ENCODE measurements at regions not wholly inside any gene's neighbourhood (a gene's known extent, or its start where the extent isn't known, plus 50 kb on each side); places are given as distances from the start of the nearest gene placed in this dataset.

DNA sequence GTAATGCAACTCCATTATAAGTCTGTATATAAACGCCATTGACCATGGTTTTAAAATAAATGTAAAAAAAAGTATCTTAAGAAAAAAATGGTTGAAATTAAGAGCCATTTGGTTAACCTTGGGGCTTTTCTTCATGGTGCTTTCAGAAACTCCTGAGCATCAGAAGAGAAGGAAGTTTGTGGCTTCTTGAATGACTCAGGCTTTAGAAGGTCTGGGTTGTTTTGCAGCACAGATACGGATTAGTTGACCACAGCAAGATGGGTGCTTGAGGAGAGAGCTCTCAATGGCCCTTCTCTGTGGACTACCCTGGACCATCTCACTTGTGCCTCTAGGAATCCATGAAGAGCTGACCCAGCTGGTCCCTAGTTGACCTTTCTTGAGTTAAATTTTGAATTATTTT lies 189.5 kb downstream of the TMEM38B start:
- Mint-ChIP-seq H3K27ac (ENCODE audit: unreplicated experiment) (no peak overlapping the region), H3K36me3 (ENCODE audit: low read depth, unreplicated experiment) (no peaks in the 10 kb centered on the region)
- TF ChIP-seq, protein P1, sequence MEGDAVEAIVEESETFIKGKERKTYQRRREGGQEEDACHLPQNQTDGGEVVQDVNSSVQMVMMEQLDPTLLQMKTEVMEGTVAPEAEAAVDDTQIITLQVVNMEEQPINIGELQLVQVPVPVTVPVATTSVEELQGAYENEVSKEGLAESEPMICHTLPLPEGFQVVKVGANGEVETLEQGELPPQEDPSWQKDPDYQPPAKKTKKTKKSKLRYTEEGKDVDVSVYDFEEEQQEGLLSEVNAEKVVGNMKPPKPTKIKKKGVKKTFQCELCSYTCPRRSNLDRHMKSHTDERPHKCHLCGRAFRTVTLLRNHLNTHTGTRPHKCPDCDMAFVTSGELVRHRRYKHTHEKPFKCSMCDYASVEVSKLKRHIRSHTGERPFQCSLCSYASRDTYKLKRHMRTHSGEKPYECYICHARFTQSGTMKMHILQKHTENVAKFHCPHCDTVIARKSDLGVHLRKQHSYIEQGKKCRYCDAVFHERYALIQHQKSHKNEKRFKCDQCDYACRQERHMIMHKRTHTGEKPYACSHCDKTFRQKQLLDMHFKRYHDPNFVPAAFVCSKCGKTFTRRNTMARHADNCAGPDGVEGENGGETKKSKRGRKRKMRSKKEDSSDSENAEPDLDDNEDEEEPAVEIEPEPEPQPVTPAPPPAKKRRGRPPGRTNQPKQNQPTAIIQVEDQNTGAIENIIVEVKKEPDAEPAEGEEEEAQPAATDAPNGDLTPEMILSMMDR (IDR thresholded peaks at IDR 0.05; ENCODE audit: unreplicated experiment), result no peak

DNA sequence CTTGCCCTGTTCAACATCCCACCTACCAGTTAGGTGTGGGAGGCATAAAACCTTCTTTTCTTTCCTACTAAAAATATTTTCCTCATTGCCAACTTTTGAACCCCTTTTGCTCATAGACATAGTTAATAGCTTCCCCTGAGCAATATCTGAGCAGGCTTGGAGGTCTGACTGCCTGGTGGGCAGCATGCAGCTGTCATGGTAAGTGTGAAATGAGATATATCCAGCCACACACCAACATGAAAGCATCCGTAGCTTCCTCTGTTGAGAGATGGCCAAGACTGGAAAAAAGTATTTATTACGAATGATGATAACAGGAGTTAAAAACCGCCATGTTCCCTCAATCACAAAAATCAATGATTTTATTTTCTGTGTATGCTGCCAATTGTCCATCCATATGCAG lies 190.1 kb downstream of the TMEM38B start:
- no peaks in the 10 kb centered on the region for H3K27me3 Mint-ChIP-seq (ENCODE audit: unreplicated experiment)
- no peak overlapping the region for H3K27ac Mint-ChIP-seq (ENCODE audit: unreplicated experiment)
- H3K4me3 Mint-ChIP-seq (ENCODE audit: unreplicated experiment), result no peak overlapping the region
- H3K4me1 Mint-ChIP-seq (ENCODE audit: unreplicated experiment), result peaks cover 24% of the 10 kb centered on the region
- DNase-seq (ENCODE audit: low spot score), result no peak
- TF ChIP-seq, protein P1 (IDR thresholded peaks at IDR 0.05; ENCODE audit: unreplicated experiment), result no peak
- H3K9me3 Mint-ChIP-seq (ENCODE audit: unreplicated experiment), result no peaks in the 10 kb centered on the region
- no peaks in the 10 kb centered on the region for H3K36me3 Mint-ChIP-seq (ENCODE audit: low read depth, unreplicated experiment)

More for the DNA sequence above, 189.5 kb downstream of the TMEM38B start:
- Mint-ChIP-seq H3K9me3 (ENCODE audit: unreplicated experiment) (no peaks in the 10 kb centered on the region), H3K27me3 (ENCODE audit: unreplicated experiment) (peaks cover 4% of the 10 kb centered on the region), H3K4me3 (ENCODE audit: unreplicated experiment) (no peak overlapping the region), H3K4me1 (ENCODE audit: unreplicated experiment) (peaks cover 29% of the 10 kb centered on the region)
- no peak for DNase-seq (ENCODE audit: low spot score)

DNA sequence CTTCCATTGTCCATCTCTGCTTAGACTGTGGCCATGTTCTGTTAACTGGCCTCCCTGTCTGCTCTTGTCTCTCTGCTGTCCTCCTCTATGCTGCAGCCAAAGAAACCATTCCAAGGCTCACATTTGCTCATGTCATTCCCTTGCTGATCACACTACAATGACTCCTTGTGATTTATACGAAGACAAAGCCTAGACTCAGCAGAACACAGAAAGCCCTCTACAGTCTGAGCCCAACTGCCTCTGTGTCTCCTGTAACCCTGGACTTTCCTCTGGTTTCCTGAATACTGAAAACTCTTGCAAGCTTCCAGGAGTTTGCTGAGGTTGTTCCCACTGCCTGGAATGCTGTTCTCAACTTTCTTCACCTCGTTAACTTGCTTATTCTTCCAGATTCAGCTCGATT lies 191.8 kb downstream of the TMEM38B start:
- H3K36me3 Mint-ChIP-seq (ENCODE audit: low read depth, unreplicated experiment), result no peaks in the 10 kb centered on the region
- H3K4me1 Mint-ChIP-seq (ENCODE audit: unreplicated experiment), result peaks cover 20% of the 10 kb centered on the region
- H3K4me3 Mint-ChIP-seq (ENCODE audit: unreplicated experiment), result no peak overlapping the region
- H3K27ac Mint-ChIP-seq (ENCODE audit: unreplicated experiment), result no peak overlapping the region
- H3K27me3 Mint-ChIP-seq (ENCODE audit: unreplicated experiment), result peaks cover 2% of the 10 kb centered on the region
- DNase-seq (ENCODE audit: low spot score), result no peak
- no peaks in the 10 kb centered on the region for H3K9me3 Mint-ChIP-seq (ENCODE audit: unreplicated experiment)
- TF ChIP-seq, protein P1 (IDR thresholded peaks at IDR 0.05; ENCODE audit: unreplicated experiment), result no peak

DNA sequence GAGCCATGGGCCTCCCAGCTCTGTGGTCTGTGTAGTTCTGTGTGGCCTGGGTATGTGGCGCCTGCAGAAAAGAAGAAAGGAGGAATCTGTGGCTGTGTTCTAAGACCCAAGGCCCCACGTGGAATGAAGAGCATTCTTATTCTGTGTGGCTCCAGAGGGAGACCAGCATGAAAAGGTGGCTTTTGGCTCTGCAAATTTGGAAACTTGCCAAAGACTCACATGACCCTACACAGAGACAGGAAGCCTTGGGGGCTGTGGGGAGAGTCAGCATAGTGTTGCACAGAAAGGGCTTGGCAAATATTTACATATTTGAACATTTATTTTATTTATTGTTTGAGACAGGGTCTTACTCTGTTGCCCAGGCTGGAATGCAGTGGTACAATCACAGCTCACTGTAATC lies 193.3 kb downstream of the TMEM38B start:
- TF ChIP-seq, protein P1 (IDR thresholded peaks at IDR 0.05; ENCODE audit: unreplicated experiment), result no peak
- Mint-ChIP-seq H3K4me3 (ENCODE audit: unreplicated experiment) (no peak overlapping the region), H3K36me3 (ENCODE audit: low read depth, unreplicated experiment) (no peaks in the 10 kb centered on the region), H3K27ac (ENCODE audit: unreplicated experiment) (no peak overlapping the region), H3K4me1 (ENCODE audit: unreplicated experiment) (peaks cover 20% of the 10 kb centered on the region), H3K27me3 (ENCODE audit: unreplicated experiment) (peaks cover 2% of the 10 kb centered on the region), H3K9me3 (ENCODE audit: unreplicated experiment) (no peaks in the 10 kb centered on the region)
- no peak for DNase-seq (ENCODE audit: low spot score)

DNA sequence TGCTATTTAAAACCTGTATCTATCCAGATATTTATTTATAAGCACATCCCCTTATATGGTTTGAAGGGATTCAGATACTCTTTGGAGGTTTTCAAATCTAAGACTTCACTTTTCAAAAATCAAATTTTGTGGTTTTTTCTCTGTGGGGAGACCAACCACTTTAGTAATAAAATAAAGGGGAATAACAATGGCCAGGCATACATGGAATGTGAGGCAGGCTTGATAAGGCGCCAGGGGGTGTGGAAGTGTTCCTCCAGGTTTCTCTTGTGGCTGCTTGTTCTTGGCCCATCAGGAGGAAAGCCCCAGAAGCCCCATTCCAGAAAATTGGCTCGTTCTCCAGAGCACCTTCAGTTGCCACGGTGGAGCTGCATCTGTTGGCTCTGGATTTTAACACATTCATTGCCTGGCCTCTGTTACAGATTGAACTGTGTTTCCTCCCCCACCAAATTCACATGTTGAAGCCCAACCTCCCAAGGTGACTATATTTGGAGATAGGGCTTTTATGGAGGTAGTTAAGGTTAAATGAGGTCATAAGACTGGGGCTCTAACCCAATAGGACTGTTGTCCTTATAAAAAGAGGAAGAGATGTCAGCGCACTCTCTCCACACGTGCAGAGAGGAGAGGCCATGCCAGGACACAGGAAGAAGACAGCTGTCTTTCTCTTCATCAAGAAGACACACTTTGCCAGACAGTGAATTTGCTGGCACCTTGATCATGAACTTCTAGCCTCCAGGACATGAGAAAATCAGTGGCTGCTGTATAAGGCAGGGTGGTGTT lies 195.9 kb downstream of the TMEM38B start:
- H3K27ac Mint-ChIP-seq (ENCODE audit: unreplicated experiment), result no peak overlapping the region
- no peak overlapping the region for H3K4me3 Mint-ChIP-seq (ENCODE audit: unreplicated experiment)
- no peaks in the 10 kb centered on the region for H3K9me3 Mint-ChIP-seq (ENCODE audit: unreplicated experiment)
- TF ChIP-seq, protein P1 (IDR thresholded peaks at IDR 0.05; ENCODE audit: unreplicated experiment), result no peak
- H3K4me1 Mint-ChIP-seq (ENCODE audit: unreplicated experiment), result peaks cover 15% of the 10 kb centered on the region
- no peaks in the 10 kb centered on the region for H3K36me3 Mint-ChIP-seq (ENCODE audit: low read depth, unreplicated experiment)
- DNase-seq (ENCODE audit: low spot score), result no peak
- peaks cover 2% of the 10 kb centered on the region for H3K27me3 Mint-ChIP-seq (ENCODE audit: unreplicated experiment)
